Stimulated activated effector memory CD8-positive, alpha-beta T cell treated with anti-CD3 and anti-CD28 coated beads, Interleukin-12 subunit alpha, Interleukin-12 subunit beta, amount 100 ng/mL, for 72 hours (primary cell): ENCODE measurements at regions not wholly inside any gene's neighbourhood (a gene's known extent, or its start where the extent isn't known, plus 50 kb on each side); places are given as distances from the start of the nearest gene placed in this dataset.

Experiments used
- ATAC-seq: fragments of 150-1000 bp; cut with Tn5 transposase; 2 replicates; pipeline ENCODE4 v1.10.0; 2021
- DNase-seq, 2 donors: peaks; one replicate each; pipeline ENCODE4 v3.0.0; 2021 to 2022; ENCODE audit warnings: low spot score in 2 of 2
- H3K27ac Mint-ChIP-seq: one replicate; pipeline ENCODE4 v1.8.0; 2022; ENCODE audit warnings: mild to moderate bottlenecking, mixed read lengths
- H3K36me3 Mint-ChIP-seq: one replicate; pipeline ENCODE4 v1.8.0; 2022; ENCODE audit warnings: mild to moderate bottlenecking, mixed read lengths
- H3K4me1 Mint-ChIP-seq: one replicate; pipeline ENCODE4 v1.8.0; 2022; ENCODE audit warnings: mixed read lengths
- H3K4me3 Mint-ChIP-seq: one replicate; pipeline ENCODE4 v1.8.0; 2022; ENCODE audit warnings: mild to moderate bottlenecking, mixed read lengths
- H3K9me3 Mint-ChIP-seq: one replicate; pipeline ENCODE4 v1.8.0; 2022; ENCODE audit warnings: mixed read lengths

GRCh38 chr2:898319-898718 lies 52.3 kb upstream of the SNTG2 start:
- Mint-ChIP-seq H3K9me3 (peaks cover 18% of the 10 kb centered on the region), H3K4me3 (no peak overlapping the region), H3K36me3 (no peaks in the 10 kb centered on the region), H3K27ac (no peak overlapping the region), H3K4me1 (no peaks in the 10 kb centered on the region)
- DNase-seq = no peak
- no peak for ATAC-seq

- no peak overlapping the region for H3K27ac Mint-ChIP-seq
These were observed 53.6 kb upstream of the SNTG2 start for GRCh38 chr2:897091-897490.

GRCh38 chr2:893311-893710 lies 57.3 kb upstream of the SNTG2 start:
- H3K4me1 Mint-ChIP-seq = no peaks in the 10 kb centered on the region
- H3K4me3 Mint-ChIP-seq = no peak overlapping the region
- DNase-seq (no peak), ATAC-seq (peak; percentile 36)
- no peaks in the 10 kb centered on the region for H3K36me3 Mint-ChIP-seq
- no peak overlapping the region for H3K27ac Mint-ChIP-seq
- H3K9me3 Mint-ChIP-seq = peaks cover 18% of the 10 kb centered on the region

More at GRCh38 chr2:897091-897490, 53.6 kb upstream of the SNTG2 start:
- H3K9me3 Mint-ChIP-seq = peaks cover 18% of the 10 kb centered on the region
- H3K4me3 Mint-ChIP-seq = no peak overlapping the region
- ATAC-seq (no peak), DNase-seq (no peak)
- H3K4me1 Mint-ChIP-seq = no peaks in the 10 kb centered on the region
- H3K36me3 Mint-ChIP-seq = no peaks in the 10 kb centered on the region

GRCh38 chr2:892892-893291 lies 57.8 kb upstream of the SNTG2 start:
- H3K36me3 Mint-ChIP-seq = no peaks in the 10 kb centered on the region
- H3K9me3 Mint-ChIP-seq = peaks cover 17% of the 10 kb centered on the region
- ATAC-seq (no peak), DNase-seq (no peak)
- no peaks in the 10 kb centered on the region for H3K4me1 Mint-ChIP-seq
- no peak overlapping the region for H3K4me3 Mint-ChIP-seq
- no peak overlapping the region for H3K27ac Mint-ChIP-seq

- Mint-ChIP-seq H3K4me1 (no peaks in the 10 kb centered on the region), H3K36me3 (no peaks in the 10 kb centered on the region), H3K4me3 (no peak overlapping the region), H3K27ac (no peak overlapping the region), H3K9me3 (peaks cover 12% of the 10 kb centered on the region)
- ATAC-seq (no peak), DNase-seq (no peak)
These were observed 58.2 kb upstream of the SNTG2 start for GRCh38 chr2:892401-892800.

- Mint-ChIP-seq H3K4me3 (no peak overlapping the region), H3K4me1 (no peaks in the 10 kb centered on the region), H3K27ac (no peak overlapping the region), H3K36me3 (no peaks in the 10 kb centered on the region), H3K9me3 (peaks cover 12% of the 10 kb centered on the region)
- ATAC-seq = no peak
- no peak for DNase-seq
These were observed 58.9 kb upstream of the SNTG2 start for GRCh38 chr2:891734-892133.

GRCh38 chr2:890791-891190 lies 59.9 kb upstream of the SNTG2 start:
- no peak overlapping the region for H3K27ac Mint-ChIP-seq
- H3K36me3 Mint-ChIP-seq = no peaks in the 10 kb centered on the region
- no peak for DNase-seq
- peaks cover 3% of the 10 kb centered on the region for H3K9me3 Mint-ChIP-seq
- H3K4me1 Mint-ChIP-seq = no peaks in the 10 kb centered on the region
- no peak for ATAC-seq
- no peak overlapping the region for H3K4me3 Mint-ChIP-seq

GRCh38 chr2:890214-890613 lies 60.4 kb upstream of the SNTG2 start:
- H3K4me1 Mint-ChIP-seq = no peaks in the 10 kb centered on the region
- no peaks in the 10 kb centered on the region for H3K9me3 Mint-ChIP-seq
- H3K27ac Mint-ChIP-seq = no peak overlapping the region
- no peak for ATAC-seq
- DNase-seq = no peak
- no peaks in the 10 kb centered on the region for H3K36me3 Mint-ChIP-seq
- no peak overlapping the region for H3K4me3 Mint-ChIP-seq

GRCh38 chr2:888906-889566 lies 61.6 kb upstream of the SNTG2 start:
- H3K27ac Mint-ChIP-seq = no peak overlapping the region

GRCh38 chr2:888211-888801 lies 62.3 kb upstream of the SNTG2 start:
- Mint-ChIP-seq H3K4me1 (no peaks in the 10 kb centered on the region), H3K36me3 (no peaks in the 10 kb centered on the region), H3K27ac (no peak overlapping the region), H3K4me3 (no peak overlapping the region), H3K9me3 (no peaks in the 10 kb centered on the region)
- ATAC-seq = no peak
- DNase-seq = no peak

More at GRCh38 chr2:888906-889566, 61.6 kb upstream of the SNTG2 start:
- no peaks in the 10 kb centered on the region for H3K4me1 Mint-ChIP-seq
- ATAC-seq = no peak
- no peak overlapping the region for H3K4me3 Mint-ChIP-seq
- H3K36me3 Mint-ChIP-seq = no peaks in the 10 kb centered on the region
- no peak for DNase-seq
- no peaks in the 10 kb centered on the region for H3K9me3 Mint-ChIP-seq

GRCh38 chr2:887639-888038 lies 63.0 kb upstream of the SNTG2 start:
- Mint-ChIP-seq H3K4me3 (no peak overlapping the region), H3K4me1 (no peaks in the 10 kb centered on the region), H3K9me3 (no peaks in the 10 kb centered on the region), H3K27ac (no peak overlapping the region), H3K36me3 (no peaks in the 10 kb centered on the region)
- ATAC-seq = no peak
- no peak for DNase-seq

GRCh38 chr2:886072-887022 lies 64.3 kb upstream of the SNTG2 start:
- Mint-ChIP-seq H3K9me3 (no peaks in the 10 kb centered on the region), H3K4me1 (no peaks in the 10 kb centered on the region), H3K4me3 (no peak overlapping the region), H3K36me3 (no peaks in the 10 kb centered on the region), H3K27ac (no peak overlapping the region)
- no peak for DNase-seq
- ATAC-seq = no peak

- no peaks in the 10 kb centered on the region for H3K4me1 Mint-ChIP-seq
- DNase-seq = no peak
- H3K27ac Mint-ChIP-seq = no peak overlapping the region
- H3K36me3 Mint-ChIP-seq = no peaks in the 10 kb centered on the region
- peak; percentile 12 for ATAC-seq
- H3K4me3 Mint-ChIP-seq = no peak overlapping the region
- H3K9me3 Mint-ChIP-seq = no peaks in the 10 kb centered on the region
These were observed 65.2 kb upstream of the SNTG2 start for GRCh38 chr2:885230-886071.

- no peak overlapping the region for H3K27ac Mint-ChIP-seq
- H3K9me3 Mint-ChIP-seq = no peaks in the 10 kb centered on the region
- ATAC-seq = no peak
- H3K36me3 Mint-ChIP-seq = no peaks in the 10 kb centered on the region
- no peak overlapping the region for H3K4me3 Mint-ChIP-seq
- H3K4me1 Mint-ChIP-seq = no peaks in the 10 kb centered on the region
- no peak for DNase-seq
These were observed 66.6 kb upstream of the SNTG2 start for GRCh38 chr2:883803-884748.
